SK-N-SH treated with all-trans-retinoic acid at 6 μM for 48 hours (cell line): ENCODE measurements at regions not wholly inside any gene's neighbourhood (a gene's known extent, or its start where the extent isn't known, plus 50 kb on each side); places are given as distances from the start of the nearest gene placed in this dataset.

ENCODE experiments used
- ATAC-seq: fragments of 200-7000 bp; cut with Tn5 transposase; 3 replicates; pipeline ENCODE4 v1.9.1; 2020; ENCODE audit warnings: mild to moderate bottlenecking, moderate library complexity
- ARNTL ChIP-seq: fragments of 450-650 bp; formaldehyde crosslinking; IDR thresholded peaks from 2 replicates; pipeline ENCODE4 v1.5.0; 2020; ENCODE audit warnings: low read depth, mild to moderate bottlenecking, moderate library complexity, borderline replicate concordance
- BACH2 ChIP-seq: fragments of 250-450 bp; sonication (Bioruptor Pico); IDR thresholded peaks from 2 replicates; pipeline ENCODE4 v1.9.0; 2021; ENCODE audit warnings: mild to moderate bottlenecking, borderline replicate concordance
- CSDC2 ChIP-seq: fragments of 250-450 bp; sonication (Bioruptor Pico); IDR thresholded peaks from 2 replicates; pipeline ENCODE4 v1.5.0; 2020; ENCODE audit warnings: mild to moderate bottlenecking, moderate library complexity
- GLIS3 ChIP-seq: fragments of 250-450 bp; sonication (Bioruptor Pico); IDR thresholded peaks from 2 replicates; pipeline ENCODE4 v1.5.0; 2020; ENCODE audit warnings: mild to moderate bottlenecking, moderate library complexity
- ISL1 ChIP-seq: fragments of 250-450 bp; sonication (Bioruptor Pico); IDR thresholded peaks from 2 replicates; pipeline ENCODE4 v2.1.2; 2022; ENCODE audit warnings: mild to moderate bottlenecking, moderate library complexity
- OSR1 ChIP-seq: fragments of 250-450 bp; sonication (Bioruptor Pico); IDR thresholded peaks from 2 replicates; pipeline ENCODE4 v1.8.0; 2022; ENCODE audit warnings: moderate library complexity, mild to moderate bottlenecking, inconsistent platforms
- PPARA ChIP-seq: fragments of 250-450 bp; sonication (Bioruptor Pico); IDR thresholded peaks from 2 replicates; pipeline ENCODE4 v1.5.0; 2020; ENCODE audit warnings: mild to moderate bottlenecking, borderline replicate concordance
- RARB ChIP-seq: fragments of 250-450 bp; sonication (Bioruptor Pico); IDR thresholded peaks from 2 replicates; pipeline ENCODE4 v1.8.0; 2021; ENCODE audit warnings: mild to moderate bottlenecking, moderate library complexity
- TCF4 ChIP-seq: fragments of 250-450 bp; sonication (Bioruptor Pico); IDR thresholded peaks from 2 replicates; pipeline ENCODE4 v1.8.0; 2021; ENCODE audit warnings: mild to moderate bottlenecking, moderate library complexity, borderline replicate concordance
- TOX ChIP-seq: fragments of 250-450 bp; sonication (Bioruptor Pico); IDR thresholded peaks from 2 replicates; pipeline ENCODE4 v1.8.0; 2021; ENCODE audit warnings: mild to moderate bottlenecking, moderate library complexity, borderline replicate concordance
- ZFP3 ChIP-seq: fragments of 250-450 bp; sonication (Bioruptor Pico); IDR thresholded peaks from 2 replicates; pipeline ENCODE4 v1.5.0; 2020; ENCODE audit warnings: mild to moderate bottlenecking, moderate library complexity
- ZFP30 ChIP-seq: fragments of 450-650 bp; formaldehyde crosslinking; IDR thresholded peaks from 2 replicates; pipeline ENCODE4 v1.5.0; 2022; ENCODE audit warnings: mild to moderate bottlenecking, moderate library complexity
- ZNF565 ChIP-seq: fragments of 450-650 bp; formaldehyde crosslinking; conservative IDR thresholded peaks from 2 replicates; pipeline ENCODE4 v1.5.0; 2020; ENCODE audit warnings: low read depth, mild to moderate bottlenecking, moderate library complexity
- ZNF70 ChIP-seq: fragments of 450-650 bp; formaldehyde crosslinking; IDR thresholded peaks from 2 replicates; pipeline ENCODE4 v1.5.0; 2020; ENCODE audit warnings: mild to moderate bottlenecking, moderate library complexity
- ZNF8 ChIP-seq: fragments of 450-650 bp; formaldehyde crosslinking; IDR thresholded peaks from 2 replicates; pipeline ENCODE4 v1.5.0; 2020; ENCODE audit warnings: mild to moderate bottlenecking, moderate library complexity
- TF ChIP-seq, protein P1 (sequence below): fragments of 250-450 bp; sonication (Bioruptor Pico); IDR thresholded peaks from 2 replicates; pipeline ENCODE4 v1.5.1; 2021; ENCODE audit warnings: mild to moderate bottlenecking, moderate library complexity
- TF ChIP-seq, protein P2 (sequence below): fragments of 250-450 bp; sonication (Bioruptor Pico); IDR thresholded peaks from 2 replicates; pipeline ENCODE4 v1.5.1; 2020; ENCODE audit warnings: low read depth, mild to moderate bottlenecking, moderate library complexity
- TF ChIP-seq, protein P3 (sequence below): fragments of 250-450 bp; sonication (Bioruptor Pico); IDR thresholded peaks from 2 replicates; pipeline ENCODE4 v1.8.0; 2021; ENCODE audit warnings: low read depth, mild to moderate bottlenecking, moderate library complexity, borderline replicate concordance
- TF ChIP-seq, protein P4 (sequence below): fragments of 250-450 bp; sonication (Bioruptor Pico); IDR thresholded peaks from 2 replicates; pipeline ENCODE4 v1.8.0; 2020; ENCODE audit warnings: mild to moderate bottlenecking, moderate library complexity, borderline replicate concordance
- TF ChIP-seq, protein P5 (sequence below): fragments of 250-450 bp; sonication (Bioruptor Pico); IDR thresholded peaks from 2 replicates; pipeline ENCODE4 v1.5.0; 2020; ENCODE audit warnings: mild to moderate bottlenecking, moderate library complexity

DNA sequence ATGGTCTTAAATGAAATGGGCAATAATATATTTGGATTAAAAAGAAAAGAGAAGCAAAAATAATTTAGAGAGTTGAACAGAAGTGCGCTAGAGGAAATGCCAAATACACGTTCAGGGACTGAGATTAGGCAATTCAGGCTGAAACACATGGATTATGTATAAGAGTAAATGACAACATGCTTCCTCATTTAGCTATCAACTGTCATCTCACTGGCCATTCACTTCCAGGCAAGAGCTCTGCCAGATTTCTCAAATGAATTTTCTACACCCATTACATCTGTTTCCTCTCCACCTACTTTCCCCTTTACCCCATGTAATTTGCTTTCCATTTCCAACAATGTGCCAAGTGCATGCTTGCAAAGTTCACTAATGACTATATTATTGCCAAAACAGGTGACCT, 582.4 kb downstream of the LTN1 start:
- TF ChIP-seq RARB (CRISPR knock-in tag), result no peak
- TF ChIP-seq, protein P1, sequence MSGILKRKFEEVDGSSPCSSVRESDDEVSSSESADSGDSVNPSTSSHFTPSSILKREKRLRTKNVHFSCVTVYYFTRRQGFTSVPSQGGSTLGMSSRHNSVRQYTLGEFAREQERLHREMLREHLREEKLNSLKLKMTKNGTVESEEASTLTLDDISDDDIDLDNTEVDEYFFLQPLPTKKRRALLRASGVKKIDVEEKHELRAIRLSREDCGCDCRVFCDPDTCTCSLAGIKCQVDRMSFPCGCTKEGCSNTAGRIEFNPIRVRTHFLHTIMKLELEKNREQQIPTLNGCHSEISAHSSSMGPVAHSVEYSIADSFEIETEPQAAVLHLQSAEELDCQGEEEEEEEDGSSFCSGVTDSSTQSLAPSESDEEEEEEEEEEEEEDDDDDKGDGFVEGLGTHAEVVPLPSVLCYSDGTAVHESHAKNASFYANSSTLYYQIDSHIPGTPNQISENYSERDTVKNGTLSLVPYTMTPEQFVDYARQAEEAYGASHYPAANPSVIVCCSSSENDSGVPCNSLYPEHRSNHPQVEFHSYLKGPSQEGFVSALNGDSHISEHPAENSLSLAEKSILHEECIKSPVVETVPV, result no peak
- TF ChIP-seq ZNF8, result no peak
- no peak for TF ChIP-seq TCF4 (CRISPR knock-in tag)
- TF ChIP-seq BACH2, result no peak
- TF ChIP-seq, protein P2, sequence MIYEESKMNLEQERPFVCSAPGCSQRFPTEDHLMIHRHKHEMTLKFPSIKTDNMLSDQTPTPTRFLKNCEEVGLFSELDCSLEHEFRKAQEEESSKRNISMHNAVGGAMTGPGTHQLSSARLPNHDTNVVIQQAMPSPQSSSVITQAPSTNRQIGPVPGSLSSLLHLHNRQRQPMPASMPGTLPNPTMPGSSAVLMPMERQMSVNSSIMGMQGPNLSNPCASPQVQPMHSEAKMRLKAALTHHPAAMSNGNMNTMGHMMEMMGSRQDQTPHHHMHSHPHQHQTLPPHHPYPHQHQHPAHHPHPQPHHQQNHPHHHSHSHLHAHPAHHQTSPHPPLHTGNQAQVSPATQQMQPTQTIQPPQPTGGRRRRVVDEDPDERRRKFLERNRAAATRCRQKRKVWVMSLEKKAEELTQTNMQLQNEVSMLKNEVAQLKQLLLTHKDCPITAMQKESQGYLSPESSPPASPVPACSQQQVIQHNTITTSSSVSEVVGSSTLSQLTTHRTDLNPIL (CRISPR knock-in tag), result no peak
- no peak for TF ChIP-seq CSDC2
- no peak for TF ChIP-seq ARNTL (CRISPR knock-in tag)
- TF ChIP-seq ZFP3 (CRISPR knock-in tag), result no peak
- no peak for TF ChIP-seq ZNF70 (CRISPR knock-in tag)
- TF ChIP-seq ZFP30 (CRISPR knock-in tag), result no peak
- TF ChIP-seq PPARA, result no peak
- TF ChIP-seq, protein P3, sequence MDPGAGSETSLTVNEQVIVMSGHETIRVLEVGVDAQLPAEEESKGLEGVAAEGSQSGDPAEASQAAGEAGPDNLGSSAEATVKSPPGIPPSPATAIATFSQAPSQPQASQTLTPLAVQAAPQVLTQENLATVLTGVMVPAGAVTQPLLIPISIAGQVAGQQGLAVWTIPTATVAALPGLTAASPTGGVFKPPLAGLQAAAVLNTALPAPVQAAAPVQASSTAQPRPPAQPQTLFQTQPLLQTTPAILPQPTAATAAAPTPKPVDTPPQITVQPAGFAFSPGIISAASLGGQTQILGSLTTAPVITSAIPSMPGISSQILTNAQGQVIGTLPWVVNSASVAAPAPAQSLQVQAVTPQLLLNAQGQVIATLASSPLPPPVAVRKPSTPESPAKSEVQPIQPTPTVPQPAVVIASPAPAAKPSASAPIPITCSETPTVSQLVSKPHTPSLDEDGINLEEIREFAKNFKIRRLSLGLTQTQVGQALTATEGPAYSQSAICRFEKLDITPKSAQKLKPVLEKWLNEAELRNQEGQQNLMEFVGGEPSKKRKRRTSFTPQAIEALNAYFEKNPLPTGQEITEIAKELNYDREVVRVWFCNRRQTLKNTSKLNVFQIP (CRISPR knock-in tag), result no peak
- no peak for ATAC-seq

DNA sequence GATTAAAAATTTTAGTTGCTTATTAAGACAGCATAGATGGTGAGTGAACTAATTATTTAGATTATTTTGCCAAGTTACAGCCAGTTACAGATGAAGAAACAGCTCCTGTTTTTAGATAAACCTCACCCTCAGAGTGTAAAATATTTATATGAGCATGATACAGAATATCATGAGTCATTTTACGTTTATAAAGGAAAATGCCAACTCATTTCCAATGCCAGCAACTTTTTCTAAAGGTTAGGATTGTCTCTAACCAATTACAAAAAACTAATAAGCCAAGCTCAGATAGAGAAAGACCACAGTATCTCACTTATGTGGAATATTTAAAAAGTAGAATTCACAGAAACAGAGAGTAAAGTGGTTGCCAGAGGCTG, 590.1 kb downstream of the LTN1 start:
- no peak for ATAC-seq
- TF ChIP-seq ZNF565 (no peak), CSDC2 (no peak), ARNTL (CRISPR knock-in tag) (no peak), ZFP30 (CRISPR knock-in tag) (no peak), GLIS3 (CRISPR knock-in tag) (no peak), ISL1 (CRISPR knock-in tag) (no peak), RARB (CRISPR knock-in tag) (no peak), OSR1 (CRISPR knock-in tag) (no peak), TOX (CRISPR knock-in tag) (no peak)
- TF ChIP-seq, protein P4, sequence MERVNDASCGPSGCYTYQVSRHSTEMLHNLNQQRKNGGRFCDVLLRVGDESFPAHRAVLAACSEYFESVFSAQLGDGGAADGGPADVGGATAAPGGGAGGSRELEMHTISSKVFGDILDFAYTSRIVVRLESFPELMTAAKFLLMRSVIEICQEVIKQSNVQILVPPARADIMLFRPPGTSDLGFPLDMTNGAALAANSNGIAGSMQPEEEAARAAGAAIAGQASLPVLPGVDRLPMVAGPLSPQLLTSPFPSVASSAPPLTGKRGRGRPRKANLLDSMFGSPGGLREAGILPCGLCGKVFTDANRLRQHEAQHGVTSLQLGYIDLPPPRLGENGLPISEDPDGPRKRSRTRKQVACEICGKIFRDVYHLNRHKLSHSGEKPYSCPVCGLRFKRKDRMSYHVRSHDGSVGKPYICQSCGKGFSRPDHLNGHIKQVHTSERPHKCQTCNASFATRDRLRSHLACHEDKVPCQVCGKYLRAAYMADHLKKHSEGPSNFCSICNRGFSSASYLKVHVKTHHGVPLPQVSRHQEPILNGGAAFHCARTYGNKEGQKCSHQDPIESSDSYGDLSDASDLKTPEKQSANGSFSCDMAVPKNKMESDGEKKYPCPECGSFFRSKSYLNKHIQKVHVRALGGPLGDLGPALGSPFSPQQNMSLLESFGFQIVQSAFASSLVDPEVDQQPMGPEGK, result no peak
- TF ChIP-seq, protein P5, sequence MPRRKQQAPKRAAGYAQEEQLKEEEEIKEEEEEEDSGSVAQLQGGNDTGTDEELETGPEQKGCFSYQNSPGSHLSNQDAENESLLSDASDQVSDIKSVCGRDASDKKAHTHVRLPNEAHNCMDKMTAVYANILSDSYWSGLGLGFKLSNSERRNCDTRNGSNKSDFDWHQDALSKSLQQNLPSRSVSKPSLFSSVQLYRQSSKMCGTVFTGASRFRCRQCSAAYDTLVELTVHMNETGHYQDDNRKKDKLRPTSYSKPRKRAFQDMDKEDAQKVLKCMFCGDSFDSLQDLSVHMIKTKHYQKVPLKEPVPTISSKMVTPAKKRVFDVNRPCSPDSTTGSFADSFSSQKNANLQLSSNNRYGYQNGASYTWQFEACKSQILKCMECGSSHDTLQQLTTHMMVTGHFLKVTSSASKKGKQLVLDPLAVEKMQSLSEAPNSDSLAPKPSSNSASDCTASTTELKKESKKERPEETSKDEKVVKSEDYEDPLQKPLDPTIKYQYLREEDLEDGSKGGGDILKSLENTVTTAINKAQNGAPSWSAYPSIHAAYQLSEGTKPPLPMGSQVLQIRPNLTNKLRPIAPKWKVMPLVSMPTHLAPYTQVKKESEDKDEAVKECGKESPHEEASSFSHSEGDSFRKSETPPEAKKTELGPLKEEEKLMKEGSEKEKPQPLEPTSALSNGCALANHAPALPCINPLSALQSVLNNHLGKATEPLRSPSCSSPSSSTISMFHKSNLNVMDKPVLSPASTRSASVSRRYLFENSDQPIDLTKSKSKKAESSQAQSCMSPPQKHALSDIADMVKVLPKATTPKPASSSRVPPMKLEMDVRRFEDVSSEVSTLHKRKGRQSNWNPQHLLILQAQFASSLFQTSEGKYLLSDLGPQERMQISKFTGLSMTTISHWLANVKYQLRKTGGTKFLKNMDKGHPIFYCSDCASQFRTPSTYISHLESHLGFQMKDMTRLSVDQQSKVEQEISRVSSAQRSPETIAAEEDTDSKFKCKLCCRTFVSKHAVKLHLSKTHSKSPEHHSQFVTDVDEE (CRISPR knock-in tag), result no peak
- TF ChIP-seq, protein P3 (CRISPR knock-in tag), result no peak
- TF ChIP-seq, protein P2 (CRISPR knock-in tag), result no peak
- TF ChIP-seq, all 23 proteins: peak for 0
